C4-2B (cell line): ENCODE measurements at regions not wholly inside any gene's neighbourhood (a gene's known extent, or its start where the extent isn't known, plus 50 kb on each side); places are given as distances from the start of the nearest gene placed in this dataset.

Experiments used
- CTCF ChIP-seq: fragments of 450-650 bp; conservative IDR thresholded peaks from 2 replicates; pipeline ENCODE4 v1.5.1; 2017; ENCODE audit warnings: mild to moderate bottlenecking
- ZFX ChIP-seq: fragments of 450-650 bp; IDR thresholded peaks from 2 replicates; pipeline ENCODE4 v1.6.1; 2017

GRCh38 chr20:12090920-12091319 lies 173.2 kb downstream of the BTBD3 start:
- TF ChIP-seq CTCF: no peak
- no peak for TF ChIP-seq ZFX
